HEK293T (cell line): ENCODE measurements at regions not wholly inside any gene's neighbourhood (a gene's known extent, or its start where the extent isn't known, plus 50 kb on each side); places are given as distances from the start of the nearest gene placed in this dataset.

Experiments
- ARNT ChIP-seq: fragments of 450-650 bp; IDR thresholded peaks from 2 replicates; pipeline ENCODE4 v1.6.1; 2017; ENCODE audit warnings: mild to moderate bottlenecking
- SP1 ChIP-seq: fragments of 450-650 bp; IDR thresholded peaks from 2 replicates; pipeline ENCODE4 v1.6.1; 2017

GRCh38 chr5:89384391-89384790 lies 501.4 kb upstream of the MEF2C start:
- TF ChIP-seq ARNT = no peak
- no peak for TF ChIP-seq SP1
